ENCODE measurements at regions not wholly inside any gene's neighbourhood (a gene's known extent, or its start where the extent isn't known, plus 50 kb on each side); places are given as distances from the start of the nearest gene placed in this dataset.
A peak's percentile ranks its signal among the peaks of the same experiment; 100 is the strongest.

DNA sequence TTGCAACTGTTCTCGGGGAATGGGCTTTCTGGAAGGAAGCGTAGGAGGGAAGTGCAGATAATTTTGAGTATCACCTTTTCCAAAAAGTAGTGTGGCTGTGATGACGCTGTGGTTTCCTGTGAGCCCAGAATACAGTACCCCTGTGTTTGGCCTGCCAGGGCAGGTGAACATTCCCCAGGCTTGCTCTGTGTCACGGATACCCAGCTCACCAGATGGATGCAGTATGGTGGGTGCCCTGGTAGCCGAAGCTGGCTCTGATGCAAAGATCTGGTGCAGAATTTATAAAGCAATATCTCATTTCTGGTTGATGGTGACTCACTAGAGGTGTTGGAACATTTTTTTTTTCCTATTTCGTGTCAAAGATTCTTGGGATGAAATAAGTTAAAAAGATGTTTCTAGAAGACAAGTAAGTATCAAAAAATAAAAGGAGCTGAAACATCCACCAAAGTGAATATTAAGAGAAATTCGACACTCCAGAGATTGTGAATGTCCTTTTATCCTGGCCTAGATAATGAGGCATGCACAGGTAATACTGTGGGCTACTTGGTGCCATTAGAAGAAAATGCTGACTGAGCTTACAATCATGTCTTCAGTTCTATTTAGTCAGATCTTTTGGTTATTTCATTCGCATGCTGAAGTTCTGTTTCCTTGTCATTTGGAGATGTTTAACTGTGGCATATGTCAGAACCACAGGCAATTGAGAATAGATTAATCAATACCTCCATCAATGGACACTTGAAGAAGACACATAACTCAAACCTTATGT lies 200.1 kb downstream of the GADD45G start:
- no peaks in the 10 kb centered on the region for H3K36me3 ChIP-seq (replicated peaks in 1 of 2)
- intact Hi-C loops (cut with DNase I), result loop anchor here in 1 of 2 donors (5.0 to 10.0 kb wide), 2 partner anchors 200 to 297 kb away; partner anchors contain the start of gene GADD45G
- 81 to 89% (median 85%) methylated on average over 8 of the region's 8 CpGs for WGBS, 4 donors

DNA sequence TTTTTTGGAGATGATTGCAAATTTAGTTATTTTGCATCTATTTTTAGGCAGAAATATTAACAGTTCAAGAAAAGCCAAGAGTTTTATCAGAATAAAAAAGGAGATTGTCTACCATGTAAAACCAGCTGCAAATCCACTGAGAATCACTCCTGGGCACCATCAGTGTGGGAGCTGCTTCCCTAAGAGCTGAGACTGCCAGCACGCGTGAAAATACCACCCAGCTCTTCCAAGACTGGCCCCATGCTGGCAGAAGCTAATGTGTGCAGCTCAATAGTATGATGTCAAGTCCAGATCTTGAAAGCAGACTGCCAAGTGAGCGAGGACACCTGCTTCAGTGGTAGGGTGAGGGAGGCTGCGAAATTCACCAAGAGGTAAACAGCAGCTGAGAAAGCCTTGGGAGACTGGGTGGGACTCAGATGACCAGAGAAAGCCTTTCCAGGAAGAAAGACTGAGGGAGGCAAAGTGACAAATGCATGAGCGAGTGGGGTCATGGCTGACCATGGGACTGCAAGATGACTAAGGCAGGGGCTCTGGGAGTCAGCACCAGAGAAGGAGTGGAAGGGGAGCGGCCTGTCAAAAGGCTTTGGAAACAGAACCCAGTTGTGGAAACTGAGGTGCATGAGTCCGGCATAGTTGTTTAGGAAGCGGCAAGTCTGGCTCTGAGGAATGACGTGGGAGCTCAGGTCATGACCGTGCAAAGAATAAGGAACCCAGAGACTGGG lies 200.9 kb downstream of the GADD45G start:
- Histone ChIP-seq H3K36me3 (replicated peaks in 1 of 2) (no peaks in the 10 kb centered on the region), H3K4me3 (no peak overlapping the region), H3K27ac (no peak overlapping the region), H3K4me1 (replicated peaks in 1 of 2) (peaks cover 18 to 24% of the 10 kb centered on the region in 2 donors), H3K27me3 (no peaks in the 10 kb centered on the region), H3K9me3 (replicated peaks in 1 of 3) (no peaks in the 10 kb centered on the region)
- intact Hi-C loops (cut with DNase I), result loop anchor here in 1 of 2 donors (5.0 to 10.0 kb wide), 2 partner anchors 201 to 297 kb away; partner anchors contain the start of gene GADD45G
- DNase-seq, result peak in 3 of 7 donors; percentile 12 to 46 (median 23)
- WGBS, 4 donors, result 86 to 95% (median 88%) methylated on average over 10 of the region's 10 CpGs
- TF ChIP-seq CTCF (IDR thresholded peaks at IDR 0.05), result no peak
- no peak for TF ChIP-seq POLR2A (IDR thresholded peaks at IDR 0.05)

More for the DNA sequence above, 200.1 kb downstream of the GADD45G start:
- Histone ChIP-seq H3K27ac (no peak overlapping the region), H3K9me3 (replicated peaks in 1 of 3) (no peaks in the 10 kb centered on the region), H3K4me1 (replicated peaks in 1 of 2) (peaks cover 18 to 24% of the 10 kb centered on the region in 2 donors), H3K27me3 (no peaks in the 10 kb centered on the region), H3K4me3 (no peak overlapping the region)
- no peak for TF ChIP-seq POLR2A (IDR thresholded peaks at IDR 0.05)
- TF ChIP-seq CTCF (IDR thresholded peaks at IDR 0.05), result no peak
- peak in 2 of 7 donors; percentile 5 to 33 for DNase-seq

- DNase-seq, result peak in 2 of 7 donors; percentile 19 to 54
- intact Hi-C loops (cut with DNase I), result loop anchor here in 1 of 2 donors (5.0 to 10.0 kb wide), 2 partner anchors 202 to 296 kb away; partner anchors contain the start of gene GADD45G
- TF ChIP-seq POLR2A (IDR thresholded peaks at IDR 0.05) (no peak), CTCF (IDR thresholded peaks at IDR 0.05) (no peak)
Observed at GRCh38 chr9:89806371-89807100, 201.7 kb downstream of the GADD45G start.

DNA sequence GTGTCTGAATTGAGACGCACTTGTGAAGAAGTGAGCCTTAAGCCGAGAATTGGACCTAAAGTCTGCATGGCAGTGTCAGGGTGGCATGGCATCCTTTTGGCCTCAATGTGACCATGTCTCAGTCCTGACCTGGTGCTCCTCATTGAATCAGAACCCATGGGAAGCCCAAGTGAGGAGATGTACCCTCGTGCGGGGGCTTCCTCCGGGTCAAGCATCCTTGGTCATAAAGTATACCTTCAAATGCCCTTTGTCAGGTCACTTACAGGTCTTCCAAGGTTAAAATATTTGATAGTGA lies 202.2 kb downstream of the GADD45G start:
- WGBS, 4 donors, result 92 to 99% (median 97%) methylated on average over 5 of the region's 5 CpGs
- intact Hi-C loops (cut with DNase I), result loop anchor here in 1 of 2 donors (5.0 to 10.0 kb wide), 2 partner anchors 202 to 295 kb away; partner anchors contain the start of gene GADD45G
- TF ChIP-seq POLR2A (IDR thresholded peaks at IDR 0.05) (no peak), CTCF (IDR thresholded peaks at IDR 0.05) (no peak)
- no peaks in the 10 kb centered on the region for H3K27me3 ChIP-seq
- no peaks in the 10 kb centered on the region for H3K9me3 ChIP-seq (replicated peaks in 1 of 3)
- no peak overlapping the region for H3K4me3 ChIP-seq
- DNase-seq, result peak in 2 of 7 donors; percentile 16 to 51
- peak overlapping the region in 3 of 5 donors; percentile 78 to 95 (median 93) for H3K27ac ChIP-seq
- peaks cover 18 to 24% of the 10 kb centered on the region in 2 donors for H3K4me1 ChIP-seq (replicated peaks in 1 of 2)
- no peaks in the 10 kb centered on the region for H3K36me3 ChIP-seq (replicated peaks in 1 of 2)

More at GRCh38 chr9:89806371-89807100, 201.7 kb downstream of the GADD45G start:
- H3K36me3 ChIP-seq (replicated peaks in 1 of 2), result no peaks in the 10 kb centered on the region
- H3K4me1 ChIP-seq (replicated peaks in 1 of 2), result peaks cover 18 to 24% of the 10 kb centered on the region in 2 donors
- H3K9me3 ChIP-seq (replicated peaks in 1 of 3), result no peaks in the 10 kb centered on the region
- peak overlapping the region in 2 of 5 donors; percentile 93 to 95 for H3K27ac ChIP-seq
- no peak overlapping the region for H3K4me3 ChIP-seq
- no peaks in the 10 kb centered on the region for H3K27me3 ChIP-seq
- WGBS, 4 donors, result 79 to 90% (median 85%) methylated on average over 4 of the region's 4 CpGs
